HL-60 (cell line): ENCODE measurements at regions not wholly inside any gene's neighbourhood (a gene's known extent, or its start where the extent isn't known, plus 50 kb on each side); places are given as distances from the start of the nearest gene placed in this dataset.

Source experiments
- DNase-seq, 2 experiments: peaks; one replicate each; pipeline ENCODE4 v3.0.0-alpha.2; 2010 to 2020; ENCODE audit warnings: low read depth in 1 of 2, low spot score in 1 of 2
- H3K27ac ChIP-seq: fragments of 250-450 bp; sonication (Bioruptor Pico); replicated peaks from 2 replicates; pipeline ENCODE4 v1.5.1; 2020; ENCODE audit warnings: mild to moderate bottlenecking, moderate library complexity
- H3K27me3 ChIP-seq: fragments of 250-450 bp; sonication (Bioruptor Pico); 2 replicates; pipeline ENCODE4 v1.5.1; 2021; ENCODE audit warnings: mild to moderate bottlenecking, moderate library complexity; ENCODE audit not compliant: insufficient read depth, poor library complexity, severe bottlenecking
- H3K4me3 ChIP-seq: replicated peaks from 2 replicates; pipeline ENCODE4 v1.5.1; 2011; ENCODE audit warnings: mild to moderate bottlenecking, control low read depth, low read length; ENCODE audit not compliant: insufficient read depth
- CTCF ChIP-seq: IDR thresholded peaks from one replicate; pipeline ENCODE4 v1.5.1; 2011; ENCODE audit warnings: low read length, control low read depth, inconsistent platforms; ENCODE audit not compliant: insufficient read depth
- GABPA ChIP-seq: IDR thresholded peaks from 2 replicates; pipeline ENCODE4 v1.6.1; 2012; ENCODE audit warnings: low read depth
- POLR2AphosphoS5 ChIP-seq: IDR thresholded peaks from 2 replicates; pipeline ENCODE4 v1.6.1; 2012; ENCODE audit warnings: low read depth
- SPI1 ChIP-seq: IDR thresholded peaks from 2 replicates; pipeline ENCODE4 v1.6.1; 2012; ENCODE audit warnings: low read depth, mild to moderate bottlenecking, borderline replicate concordance
- TF ChIP-seq, protein P1 (sequence below): IDR thresholded peaks from 2 replicates; pipeline ENCODE4 v1.6.1; 2012; ENCODE audit warnings: low read depth; ENCODE audit not compliant: insufficient replicate concordance

GRCh38 chr12:78340406-78340805 lies 509.7 kb downstream of the NAV3 start:
- H3K27me3 ChIP-seq = no peaks in the 10 kb centered on the region
- no peak overlapping the region for H3K4me3 ChIP-seq
- TF ChIP-seq SPI1 (no peak), GABPA (no peak), POLR2AphosphoS5 (no peak), CTCF (no peak)
- TF ChIP-seq, protein P1, sequence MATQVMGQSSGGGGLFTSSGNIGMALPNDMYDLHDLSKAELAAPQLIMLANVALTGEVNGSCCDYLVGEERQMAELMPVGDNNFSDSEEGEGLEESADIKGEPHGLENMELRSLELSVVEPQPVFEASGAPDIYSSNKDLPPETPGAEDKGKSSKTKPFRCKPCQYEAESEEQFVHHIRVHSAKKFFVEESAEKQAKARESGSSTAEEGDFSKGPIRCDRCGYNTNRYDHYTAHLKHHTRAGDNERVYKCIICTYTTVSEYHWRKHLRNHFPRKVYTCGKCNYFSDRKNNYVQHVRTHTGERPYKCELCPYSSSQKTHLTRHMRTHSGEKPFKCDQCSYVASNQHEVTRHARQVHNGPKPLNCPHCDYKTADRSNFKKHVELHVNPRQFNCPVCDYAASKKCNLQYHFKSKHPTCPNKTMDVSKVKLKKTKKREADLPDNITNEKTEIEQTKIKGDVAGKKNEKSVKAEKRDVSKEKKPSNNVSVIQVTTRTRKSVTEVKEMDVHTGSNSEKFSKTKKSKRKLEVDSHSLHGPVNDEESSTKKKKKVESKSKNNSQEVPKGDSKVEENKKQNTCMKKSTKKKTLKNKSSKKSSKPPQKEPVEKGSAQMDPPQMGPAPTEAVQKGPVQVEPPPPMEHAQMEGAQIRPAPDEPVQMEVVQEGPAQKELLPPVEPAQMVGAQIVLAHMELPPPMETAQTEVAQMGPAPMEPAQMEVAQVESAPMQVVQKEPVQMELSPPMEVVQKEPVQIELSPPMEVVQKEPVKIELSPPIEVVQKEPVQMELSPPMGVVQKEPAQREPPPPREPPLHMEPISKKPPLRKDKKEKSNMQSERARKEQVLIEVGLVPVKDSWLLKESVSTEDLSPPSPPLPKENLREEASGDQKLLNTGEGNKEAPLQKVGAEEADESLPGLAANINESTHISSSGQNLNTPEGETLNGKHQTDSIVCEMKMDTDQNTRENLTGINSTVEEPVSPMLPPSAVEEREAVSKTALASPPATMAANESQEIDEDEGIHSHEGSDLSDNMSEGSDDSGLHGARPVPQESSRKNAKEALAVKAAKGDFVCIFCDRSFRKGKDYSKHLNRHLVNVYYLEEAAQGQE = no peak
- no peak overlapping the region for H3K27ac ChIP-seq
- no peak for DNase-seq

DNA sequence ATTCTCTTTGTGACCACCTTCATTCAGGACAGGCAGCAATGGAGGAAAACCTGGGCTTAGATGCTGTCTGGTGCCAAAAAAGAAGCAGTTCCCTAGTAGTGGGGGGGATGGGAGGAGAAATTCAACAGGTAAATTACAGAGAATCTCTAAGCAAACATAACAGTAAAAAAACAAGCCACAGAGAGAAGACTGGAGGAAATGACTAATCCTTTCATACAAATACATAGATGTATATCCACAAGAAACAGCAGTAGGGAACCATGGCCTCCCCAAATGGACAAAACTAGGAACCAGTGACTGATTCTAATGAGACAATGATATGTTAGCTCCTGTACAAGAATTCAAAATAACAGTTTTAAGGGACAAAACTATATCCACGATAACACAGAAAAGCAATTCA lies 513.0 kb downstream of the NAV3 start:
- H3K27me3 ChIP-seq = no peaks in the 10 kb centered on the region
- no peak for DNase-seq
- no peak for TF ChIP-seq POLR2AphosphoS5
- no peak for TF ChIP-seq CTCF
- TF ChIP-seq, protein P1 = no peak
- no peak for TF ChIP-seq GABPA
- no peak for TF ChIP-seq SPI1
- H3K27ac ChIP-seq = no peak overlapping the region
- H3K4me3 ChIP-seq = no peak overlapping the region

DNA sequence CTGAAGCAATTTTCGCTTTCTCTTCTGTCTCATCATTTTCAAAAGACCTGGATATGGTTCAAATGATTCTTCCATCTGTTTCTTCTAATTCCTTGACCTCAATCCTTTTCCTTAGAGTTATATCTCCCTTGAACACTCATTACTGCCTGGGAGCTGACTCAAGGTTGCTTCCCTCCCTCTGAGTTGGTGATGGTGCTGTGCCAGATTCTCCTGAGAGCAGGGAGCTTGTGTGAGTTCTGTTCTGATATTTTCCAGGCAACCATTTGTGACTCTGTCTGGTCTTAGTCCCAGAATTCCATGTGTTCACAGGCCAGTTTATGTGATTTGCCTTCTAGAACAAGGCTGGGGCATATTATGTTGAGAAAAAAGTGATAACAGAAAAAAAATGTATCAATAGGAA lies 505.1 kb upstream of the SYT1 start:
- H3K27ac ChIP-seq = no peak overlapping the region
- H3K4me3 ChIP-seq = no peak overlapping the region
- DNase-seq = no peak
- no peaks in the 10 kb centered on the region for H3K27me3 ChIP-seq
- TF ChIP-seq SPI1 (no peak), CTCF (no peak), POLR2AphosphoS5 (no peak), GABPA (no peak)
- TF ChIP-seq, protein P1 = no peak
